Transverse colon (tissue), 4 donors: ENCODE measurements at regions not wholly inside any gene's neighbourhood (a gene's known extent, or its start where the extent isn't known, plus 50 kb on each side); places are given as distances from the start of the nearest gene placed in this dataset.

Experiments used
- DNase-seq: peaks from one replicate; pipeline ENCODE4 v3.0.0-alpha.2; 2019
- H3K27ac ChIP-seq, 4 donors: fragments of 200-600 bp; sonication (generic); 2 replicates each; pipeline ENCODE4 v1.5.1; 2016 to 2018; ENCODE audit warnings: inconsistent platforms in 4 of 4
- H3K27me3 ChIP-seq: fragments of 200-600 bp; sonication (generic); 2 replicates; pipeline ENCODE4 v1.5.1; 2017; ENCODE audit warnings: inconsistent platforms
- H3K36me3 ChIP-seq, 4 donors: fragments of 200-600 bp; sonication (generic); 2 replicates each; pipeline ENCODE4 v1.5.1; 2017 to 2019; ENCODE audit warnings: inconsistent platforms in 4 of 4
- H3K4me1 ChIP-seq, 4 donors: fragments of 200-600 bp; sonication (generic); 2 replicates each; pipeline ENCODE4 v1.5.1; 2017 to 2020; ENCODE audit warnings: inconsistent platforms in 4 of 4
- H3K4me3 ChIP-seq, 4 donors: fragments of 200-600 bp; sonication (generic); 1 replicate in 1 of 4; 2 replicates in 3 of 4; pipeline versions ENCODE4 v1.5.1 to v1.6.1; 2017 to 2019; ENCODE audit warnings: inconsistent platforms in 4 of 4
- H3K9me3 ChIP-seq, 2 donors: fragments of 200-600 bp; sonication (generic); 2 replicates each; pipeline ENCODE4 v1.5.1; 2017 to 2019; ENCODE audit warnings: inconsistent platforms in 2 of 2
- CTCF ChIP-seq, 5 experiments: fragments of 200-600 bp in 3 of 5; fragments of 450-650 bp in 2 of 5; sonication (generic) in 3 of 5; IDR thresholded peaks; 1 replicate in 2 of 5; 2 replicates in 3 of 5; pipeline ENCODE4 v1.5.1; 2016 to 2017; ENCODE audit warnings: antibody characterized with exemption in 5 of 5, inconsistent platforms in 3 of 5, mild to moderate bottlenecking in 2 of 5, moderate library complexity in 1 of 5
- EP300 ChIP-seq: sonication (generic); formaldehyde crosslinking; IDR thresholded peaks from one replicate; pipeline ENCODE4 v1.6.1; 2017; ENCODE audit warnings: antibody characterized with exemption, low read depth
- POLR2A ChIP-seq: fragments of 450-650 bp; IDR thresholded peaks from one replicate; pipeline ENCODE4 v1.6.1; 2016; ENCODE audit warnings: antibody characterized with exemption, mild to moderate bottlenecking, moderate library complexity
- POLR2AphosphoS5 ChIP-seq, 3 donors: sonication (generic); formaldehyde crosslinking; IDR thresholded peaks; one replicate each; pipeline ENCODE4 v1.6.1; 2016; ENCODE audit warnings: antibody characterized with exemption in 3 of 3
- WGBS, 2 donors: methylation state at CpG; one replicate each; pipeline ENCODE4 v1.1.5; 2018; ENCODE audit warnings: low coverage in 1 of 2; 5-methylcytosine and 5-hydroxymethylcytosine counted together
- in situ Hi-C, 4 donors: fragments of 200-750 bp; cut with MboI; loops; one replicate each; pipeline versions ENCODE4 v1.15.0 to v1.15.1; 2017; ENCODE audit warnings: low sequenced_read_pairs in 3 of 4, low pct_ligation_motif_present in 1 of 4, low pct_unique_long_range_greater_than_20kb in 1 of 4
- intact Hi-C: fragments of 100-400 bp; cut with DNase I; formaldehyde crosslinking; loops from one replicate; pipeline ENCODE4 v1.15.1; 2023; ENCODE audit warnings: low total_unique reads

GRCh38 chr7:10146271-10146670 is 827.4 kb upstream of the PHF14 start:
- in situ Hi-C loops: no loop called here
- H3K27me3 ChIP-seq: no peaks in the 10 kb centered on the region
- no peak overlapping the region for H3K4me3 ChIP-seq
- WGBS, 2 donors: 47 to 51% methylated on average over 2 of the region's 2 CpGs
- TF ChIP-seq POLR2A (no peak), POLR2AphosphoS5 (IDR thresholded peaks at IDR 0.05) (no peak), EP300 (no peak), CTCF (IDR thresholded peaks at IDR 0.05) (no peak)
- no peaks in the 10 kb centered on the region for H3K9me3 ChIP-seq
- no peaks in the 10 kb centered on the region for H3K36me3 ChIP-seq
- intact Hi-C loops: no loop called here
- H3K4me1 ChIP-seq: no peaks in the 10 kb centered on the region
- no peak for DNase-seq
- no peak overlapping the region for H3K27ac ChIP-seq

GRCh38 chr7:10156972-10157371 is 816.7 kb upstream of the PHF14 start:
- no peaks in the 10 kb centered on the region for H3K9me3 ChIP-seq
- H3K4me3 ChIP-seq: no peak overlapping the region
- H3K4me1 ChIP-seq: no peaks in the 10 kb centered on the region
- H3K27me3 ChIP-seq: no peaks in the 10 kb centered on the region
- 76 to 100% methylated on average over 1 to 2 of the region's 2 CpGs for WGBS, 2 donors
- TF ChIP-seq POLR2A: no peak
- no peak for TF ChIP-seq EP300
- no peak for TF ChIP-seq CTCF (IDR thresholded peaks at IDR 0.05)
- no peak for TF ChIP-seq POLR2AphosphoS5 (IDR thresholded peaks at IDR 0.05)
- no peak for DNase-seq
- intact Hi-C loops: loop anchor here (10.0 kb wide), 1 partner anchor 1812 kb away; no protein-coding TSS in a partner anchor
- no peak overlapping the region for H3K27ac ChIP-seq
- no peaks in the 10 kb centered on the region for H3K36me3 ChIP-seq
- in situ Hi-C loops: no loop called here

- Histone ChIP-seq H3K9me3 (peaks cover 0 to 6% of the 10 kb centered on the region in 2 donors), H3K27me3 (no peaks in the 10 kb centered on the region), H3K4me3 (no peak overlapping the region), H3K27ac (no peak overlapping the region), H3K36me3 (no peaks in the 10 kb centered on the region), H3K4me1 (no peaks in the 10 kb centered on the region)
- TF ChIP-seq EP300 (no peak), POLR2AphosphoS5 (IDR thresholded peaks at IDR 0.05) (no peak), CTCF (IDR thresholded peaks at IDR 0.05) (no peak), POLR2A (no peak)
- intact Hi-C loops: no loop called here
- no peak for DNase-seq
- 59 to 73% methylated on average over 2 of the region's 2 CpGs for WGBS, 2 donors
- in situ Hi-C loops: no loop called here
Measured at GRCh38 chr7:10181996-10182395, 791.7 kb upstream of the PHF14 start.

- H3K27ac ChIP-seq: no peak overlapping the region
- H3K36me3 ChIP-seq: no peaks in the 10 kb centered on the region
- peaks cover 0 to 6% of the 10 kb centered on the region in 2 donors for H3K9me3 ChIP-seq
- H3K27me3 ChIP-seq: no peaks in the 10 kb centered on the region
- H3K4me3 ChIP-seq: no peak overlapping the region
- in situ Hi-C loops: no loop called here
- no peaks in the 10 kb centered on the region for H3K4me1 ChIP-seq
- TF ChIP-seq CTCF (IDR thresholded peaks at IDR 0.05): no peak
- TF ChIP-seq POLR2AphosphoS5 (IDR thresholded peaks at IDR 0.05): no peak
- TF ChIP-seq EP300: no peak
- no peak for TF ChIP-seq POLR2A
- 100% methylated on average over 3 of the region's 3 CpGs; no CpG with 5 or more reads in 1 of the 2 donors for WGBS, 2 donors
- intact Hi-C loops: no loop called here
- no peak for DNase-seq
Measured at GRCh38 chr7:10192074-10192473, 781.6 kb upstream of the PHF14 start.
